SU-DHL-6 (cell line): ENCODE measurements at regions not wholly inside any gene's neighbourhood (a gene's known extent, or its start where the extent isn't known, plus 50 kb on each side); places are given as distances from the start of the nearest gene placed in this dataset.

Source experiments
- EZH2phosphoT487 ChIP-seq: fragments of 200-600 bp; sonication (generic), shearing (Covaris generic); conservative IDR thresholded peaks from 2 replicates; pipeline ENCODE4 v1.6.1; 2018; ENCODE audit warnings: mild to moderate bottlenecking, antibody characterized with exemption, low read length, moderate library complexity, mixed read lengths
- TF ChIP-seq, protein P1 (sequence below): fragments of 200-600 bp; sonication (generic); IDR thresholded peaks from one replicate; pipeline ENCODE4 v1.5.1; 2017; ENCODE audit warnings: antibody characterized with exemption, mild to moderate bottlenecking, low read length, moderate library complexity; ENCODE audit not compliant: insufficient read depth, poor library complexity, severe bottlenecking

DNA sequence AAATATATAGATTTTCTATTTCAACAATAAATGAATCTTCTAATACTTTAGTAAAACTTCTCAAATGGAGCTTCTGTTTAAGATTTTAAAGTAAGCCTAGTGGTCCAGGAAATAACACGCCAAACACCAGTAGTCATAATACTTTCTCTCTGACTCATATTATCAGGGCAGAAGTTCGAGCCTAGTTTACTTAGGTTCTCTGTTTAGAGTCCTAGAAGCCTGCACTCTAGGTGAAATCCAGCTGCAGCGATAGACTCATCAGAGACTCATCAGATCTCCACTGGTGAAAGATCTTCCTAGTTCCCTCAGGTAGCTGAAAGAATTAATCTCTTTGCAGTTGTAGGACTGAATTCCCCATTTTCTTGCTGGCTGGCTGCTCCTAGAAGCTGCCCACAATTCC lies 552.5 kb upstream of the ROBO2 start:
- no peak for TF ChIP-seq EZH2phosphoT487
- TF ChIP-seq, protein P1, sequence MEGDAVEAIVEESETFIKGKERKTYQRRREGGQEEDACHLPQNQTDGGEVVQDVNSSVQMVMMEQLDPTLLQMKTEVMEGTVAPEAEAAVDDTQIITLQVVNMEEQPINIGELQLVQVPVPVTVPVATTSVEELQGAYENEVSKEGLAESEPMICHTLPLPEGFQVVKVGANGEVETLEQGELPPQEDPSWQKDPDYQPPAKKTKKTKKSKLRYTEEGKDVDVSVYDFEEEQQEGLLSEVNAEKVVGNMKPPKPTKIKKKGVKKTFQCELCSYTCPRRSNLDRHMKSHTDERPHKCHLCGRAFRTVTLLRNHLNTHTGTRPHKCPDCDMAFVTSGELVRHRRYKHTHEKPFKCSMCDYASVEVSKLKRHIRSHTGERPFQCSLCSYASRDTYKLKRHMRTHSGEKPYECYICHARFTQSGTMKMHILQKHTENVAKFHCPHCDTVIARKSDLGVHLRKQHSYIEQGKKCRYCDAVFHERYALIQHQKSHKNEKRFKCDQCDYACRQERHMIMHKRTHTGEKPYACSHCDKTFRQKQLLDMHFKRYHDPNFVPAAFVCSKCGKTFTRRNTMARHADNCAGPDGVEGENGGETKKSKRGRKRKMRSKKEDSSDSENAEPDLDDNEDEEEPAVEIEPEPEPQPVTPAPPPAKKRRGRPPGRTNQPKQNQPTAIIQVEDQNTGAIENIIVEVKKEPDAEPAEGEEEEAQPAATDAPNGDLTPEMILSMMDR, result no peak
